Sciatic nerve (tissue), 2 donors: ENCODE measurements at regions not wholly inside any gene's neighbourhood (a gene's known extent, or its start where the extent isn't known, plus 50 kb on each side); places are given as distances from the start of the nearest gene placed in this dataset.
"Not testable (repeated sequence)": the region's sequence is repeated elsewhere in the genome, so short reads cannot be mapped to it uniquely, and the experiment has no call there.

Experiments used
- ATAC-seq: fragments of 200-7000 bp; cut with Tn5 transposase; one replicate; pipeline ENCODE4 v1.9.1; 2020; ENCODE audit warnings: mild to moderate bottlenecking, moderate library complexity
- DNase-seq: peaks from one replicate; pipeline ENCODE4 v3.0.0-alpha.2; 2020; ENCODE audit warnings: low spot score
- intact Hi-C: fragments of 100-400 bp; cut with DNase I; formaldehyde crosslinking; loops from one replicate; pipeline ENCODE4 v1.14.2; 2022
- donor health status: DM: no; HTN: no; CAD: no.
- donor health status: DM: no; HTN: no; CAD: no.

DNA sequence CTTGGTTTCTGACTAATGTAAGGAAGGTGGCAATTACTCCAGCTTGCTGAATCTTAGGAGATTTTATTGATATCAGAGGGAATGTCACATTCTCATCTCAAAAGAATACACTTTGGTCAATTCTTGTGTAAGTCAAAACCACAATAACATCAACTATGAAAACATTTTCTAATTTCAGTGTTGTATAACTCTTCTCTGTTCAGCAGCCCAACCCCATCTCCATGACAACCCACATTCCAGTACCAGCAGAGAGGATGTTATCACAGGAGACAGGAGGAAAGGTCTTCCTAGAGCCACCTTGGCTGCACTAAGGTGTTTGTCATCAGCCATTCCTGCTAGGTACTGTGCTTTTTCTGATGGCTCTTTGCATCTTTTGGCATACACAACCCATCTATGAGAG is 529.1 kb upstream of the BRINP1 start:
- no peak for DNase-seq
- intact Hi-C loops = no loop called here

DNA sequence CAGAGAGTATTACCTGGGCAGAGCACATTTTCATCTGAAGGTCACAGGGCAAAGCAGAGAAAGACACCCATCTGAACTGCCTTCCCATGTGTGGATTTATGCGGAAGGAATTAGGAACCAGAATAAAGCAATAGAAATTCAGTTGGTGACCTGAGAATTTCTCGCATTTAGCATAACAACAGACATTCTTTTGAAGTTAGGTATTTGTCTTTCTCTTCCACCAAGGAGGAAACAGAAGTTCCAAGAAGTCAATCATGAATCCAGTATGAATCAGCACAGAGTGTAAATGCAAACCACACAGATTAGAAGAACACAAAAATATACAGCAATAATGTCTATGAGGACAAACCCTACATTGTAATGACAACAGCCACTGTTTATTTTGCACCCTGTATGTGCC is 515.2 kb upstream of the BRINP1 start:
- intact Hi-C loops = no loop called here
- DNase-seq (no peak), ATAC-seq (no peak)

More for the DNA sequence above, 529.1 kb upstream of the BRINP1 start:
- no peak for ATAC-seq

DNA sequence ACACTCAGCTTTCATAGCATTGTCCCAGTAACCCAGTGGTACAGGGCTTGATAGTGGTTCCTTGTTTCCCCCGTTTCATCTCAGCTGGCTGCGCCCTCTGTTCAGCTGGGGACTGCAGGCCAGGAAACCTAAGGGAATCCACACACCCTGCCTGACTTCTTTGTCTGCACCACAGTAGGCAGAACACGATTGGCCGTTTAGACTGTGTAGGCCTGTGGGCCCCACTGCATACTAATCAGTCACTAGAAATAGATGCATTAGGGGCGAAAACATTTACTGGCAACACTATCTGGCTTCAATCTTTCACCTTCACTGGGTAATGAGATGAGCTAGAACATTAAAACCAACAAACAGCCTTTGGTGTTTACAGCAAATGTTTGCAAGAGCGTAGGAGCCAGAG is 512.7 kb upstream of the BRINP1 start:
- intact Hi-C loops = no loop called here
- DNase-seq (no peak), ATAC-seq (no peak)

DNA sequence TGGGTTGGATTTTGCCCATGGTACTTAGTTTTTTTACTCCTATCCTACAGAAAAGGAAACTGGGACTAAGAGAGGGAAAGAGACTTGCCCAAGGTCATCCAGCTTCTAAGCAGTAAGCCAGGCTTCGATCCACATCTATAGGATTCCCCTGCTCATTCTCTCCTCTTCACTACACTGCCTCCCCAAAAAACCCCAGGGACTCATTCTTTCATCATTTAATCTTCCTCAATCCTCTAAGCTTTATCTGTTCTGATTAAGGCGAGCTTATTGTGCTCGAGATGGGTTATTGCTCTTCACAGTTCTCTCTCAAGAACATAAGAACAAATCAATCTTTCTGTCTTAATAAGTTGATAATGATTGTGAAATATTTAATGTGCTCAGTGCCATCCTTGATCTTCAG is 511.1 kb upstream of the BRINP1 start:
- ATAC-seq (no peak), DNase-seq (no peak)
- intact Hi-C loops = no loop called here

DNA sequence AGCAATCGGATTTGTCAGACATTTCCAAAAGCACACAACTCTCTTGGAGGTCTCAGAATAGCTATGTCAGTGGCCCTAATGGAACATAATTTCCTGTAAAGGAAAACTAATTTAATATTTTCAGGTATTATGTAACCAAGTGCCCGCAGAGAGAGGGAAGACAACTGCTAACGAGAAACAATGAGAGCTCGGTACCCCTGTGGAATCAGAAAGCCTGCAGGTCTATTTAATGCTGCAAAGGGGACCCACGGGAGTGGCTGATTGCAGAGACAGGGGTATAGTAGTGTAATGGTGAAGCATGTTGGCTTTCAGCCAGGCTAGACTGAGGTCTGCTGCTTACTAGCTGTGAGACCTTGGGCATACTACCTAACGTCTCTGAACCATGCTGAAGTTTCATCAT is 508.1 kb upstream of the BRINP1 start:
- intact Hi-C loops = no loop called here
- DNase-seq (no peak), ATAC-seq (no peak)

DNA sequence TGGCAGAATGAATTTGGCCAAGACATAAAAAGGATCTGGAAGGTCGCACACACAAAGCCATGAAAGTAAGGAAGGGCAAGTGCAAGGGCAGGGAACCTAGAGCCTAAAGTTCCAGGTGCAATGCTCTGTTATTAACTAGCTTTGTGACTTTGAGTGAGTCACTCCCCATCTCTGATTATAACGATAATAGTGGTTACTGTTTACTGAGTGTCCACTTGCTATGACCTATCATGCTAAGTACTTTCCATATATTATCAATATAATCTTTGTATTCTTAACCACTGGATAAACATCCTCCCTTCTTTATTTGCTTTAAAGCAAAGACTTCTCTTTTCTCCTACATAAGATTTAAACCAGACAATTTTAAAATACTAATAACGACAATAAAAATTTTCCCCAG is 504.6 kb upstream of the BRINP1 start:
- intact Hi-C loops = no loop called here
- ATAC-seq = no peak
- DNase-seq = no peak

DNA sequence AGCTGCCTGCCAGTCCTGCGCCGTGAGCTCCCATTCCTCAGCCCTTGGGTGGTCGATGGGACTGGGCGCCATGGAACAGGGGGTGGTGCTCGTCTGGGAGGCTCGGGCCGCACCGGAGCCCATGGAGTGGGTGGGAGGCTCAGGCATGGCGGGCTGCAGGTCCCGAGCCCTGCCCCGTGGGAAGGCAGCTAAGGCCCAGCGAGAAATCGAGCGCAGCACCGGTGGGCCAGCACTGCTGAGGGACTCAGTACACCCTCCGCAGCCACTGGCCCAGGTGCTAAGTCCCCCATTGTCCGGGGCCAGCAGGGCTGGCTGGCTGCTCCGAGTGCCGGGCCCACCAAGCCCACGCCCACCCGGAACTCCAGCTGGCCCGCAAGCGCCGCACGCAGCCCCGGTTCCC is 501.0 kb upstream of the BRINP1 start:
- DNase-seq, ATAC-seq, intact Hi-C loops: not testable (repeated sequence)

DNA sequence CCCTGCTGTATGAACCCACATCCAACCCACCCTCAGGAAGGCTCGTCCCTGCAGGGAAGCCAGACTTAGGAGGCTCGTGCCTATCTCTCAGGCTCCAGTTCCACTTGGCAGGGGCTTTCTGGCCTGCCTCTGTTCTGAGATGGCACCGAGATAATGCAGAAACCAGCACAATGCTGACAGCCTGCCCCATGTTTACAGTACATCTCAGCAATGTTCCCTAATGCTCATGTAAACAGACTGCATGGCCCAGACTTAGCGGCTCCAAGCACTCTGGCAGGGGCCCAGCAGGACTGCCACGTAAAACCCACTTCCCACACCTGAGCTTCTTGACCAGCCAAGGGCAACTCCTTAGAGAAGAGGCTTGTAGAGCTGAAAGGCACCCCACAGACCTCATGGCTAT is 499.5 kb upstream of the BRINP1 start:
- intact Hi-C loops = no loop called here

DNA sequence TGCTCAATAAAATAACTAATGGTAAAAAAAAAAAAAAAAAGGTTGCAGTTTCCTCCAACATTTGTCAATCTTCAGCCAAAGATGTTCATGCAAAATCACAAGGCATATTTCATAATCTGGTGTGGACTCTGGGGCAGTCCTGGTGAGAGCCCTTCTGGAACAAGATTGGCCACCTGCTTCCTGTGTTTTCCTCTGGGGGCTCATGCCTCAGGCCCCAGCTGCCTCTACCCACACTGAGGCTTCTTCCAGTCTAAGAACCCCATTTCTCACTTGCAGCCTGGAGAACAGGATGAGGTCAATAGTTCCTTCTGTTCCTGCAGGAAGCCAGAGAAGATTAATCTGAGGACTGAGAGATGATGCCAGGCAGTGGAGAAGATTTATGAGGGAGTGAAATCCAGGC is 492.6 kb upstream of the BRINP1 start:
- intact Hi-C loops = no loop called here
- no peak for DNase-seq
- peak; percentile 74 for ATAC-seq

More for the DNA sequence above, 499.5 kb upstream of the BRINP1 start:
- DNase-seq = no peak
- no peak for ATAC-seq

DNA sequence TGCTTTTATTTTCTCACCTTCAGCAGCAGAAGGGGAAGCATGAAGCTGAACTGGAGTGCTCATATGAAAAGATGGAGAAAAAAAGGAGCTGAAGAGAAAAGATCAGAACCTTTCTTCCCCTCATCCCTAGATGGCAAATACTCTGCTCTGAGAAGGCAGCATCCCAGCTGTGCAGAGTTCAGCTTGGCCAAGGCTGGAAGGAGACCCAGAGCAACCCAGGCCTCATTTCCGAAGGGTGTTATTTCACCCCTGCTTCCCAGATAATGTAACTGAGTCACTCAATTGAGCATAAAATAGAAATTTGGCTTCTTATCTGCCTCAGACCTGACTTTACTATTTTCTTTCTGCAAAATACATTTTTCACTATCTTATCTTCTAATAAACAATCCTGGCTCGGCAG is 489.9 kb upstream of the BRINP1 start:
- intact Hi-C loops = loop anchor here (10.0 kb wide), 1 partner anchor 1094 kb away; no protein-coding TSS in a partner anchor
- DNase-seq (no peak), ATAC-seq (no peak)

DNA sequence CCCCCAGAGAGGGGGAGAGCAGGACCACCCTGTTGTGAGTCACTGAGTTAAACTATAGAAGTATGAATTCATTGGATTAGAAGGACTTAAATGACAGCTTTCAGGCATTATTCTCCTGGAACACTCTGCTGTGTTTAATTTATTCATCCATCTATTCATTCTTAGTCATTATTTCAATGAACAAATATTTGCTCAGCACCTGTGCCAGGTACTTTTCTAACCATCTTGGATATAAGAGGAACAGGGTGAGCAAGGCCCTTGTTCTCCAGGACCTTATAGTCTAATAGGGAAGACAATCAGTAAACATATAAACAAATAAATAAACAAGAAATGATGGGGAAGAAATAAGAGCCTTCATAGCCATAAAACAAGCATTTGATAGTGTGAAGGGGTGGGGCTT is 483.9 kb upstream of the BRINP1 start:
- intact Hi-C loops = loop anchor here (10.0 kb wide), 1 partner anchor 1088 kb away; no protein-coding TSS in a partner anchor
- ATAC-seq (no peak), DNase-seq (no peak)

DNA sequence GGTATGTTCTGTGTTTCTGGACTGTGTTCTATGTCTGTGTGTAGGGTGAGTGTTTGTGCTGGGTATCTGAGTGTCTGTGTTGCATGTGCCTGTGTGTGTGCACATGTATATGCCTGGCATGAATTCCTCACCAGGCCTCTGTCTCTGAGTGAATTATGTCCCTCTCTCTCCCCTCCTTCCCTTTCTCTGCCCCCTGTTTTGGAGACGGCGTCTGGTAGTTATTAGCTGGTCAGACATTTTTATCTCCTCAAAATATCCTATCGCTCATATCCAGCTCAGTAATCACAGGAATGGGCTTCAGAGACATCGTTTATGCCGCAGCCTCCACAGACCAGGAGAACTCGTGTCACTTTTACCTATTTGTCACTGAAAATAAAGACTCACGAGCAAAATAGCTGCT is 483.2 kb upstream of the BRINP1 start:
- DNase-seq (no peak), ATAC-seq (no peak)
- intact Hi-C loops = loop anchor here (10.0 kb wide), 1 partner anchor 1088 kb away; no protein-coding TSS in a partner anchor

DNA sequence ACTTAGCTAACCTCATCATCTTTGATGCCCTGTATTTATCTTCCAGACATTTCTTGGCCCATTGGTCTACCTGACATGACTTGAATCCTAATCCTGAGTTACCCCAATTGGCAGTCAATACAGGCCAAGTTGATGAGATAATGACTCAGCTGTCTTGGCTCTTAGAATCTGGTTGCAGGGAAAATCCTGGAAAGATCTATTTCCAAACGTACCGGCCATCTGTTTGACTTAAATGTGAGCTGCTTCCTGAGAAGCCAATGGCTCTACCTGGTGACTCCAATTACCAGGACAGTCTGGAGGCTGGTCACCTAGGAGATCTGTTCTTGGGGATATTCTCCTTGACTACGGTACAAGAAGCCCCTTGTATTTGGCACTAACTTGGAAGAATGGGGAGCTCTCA is 475.2 kb upstream of the BRINP1 start:
- intact Hi-C loops = no loop called here
- ATAC-seq (no peak), DNase-seq (no peak)

DNA sequence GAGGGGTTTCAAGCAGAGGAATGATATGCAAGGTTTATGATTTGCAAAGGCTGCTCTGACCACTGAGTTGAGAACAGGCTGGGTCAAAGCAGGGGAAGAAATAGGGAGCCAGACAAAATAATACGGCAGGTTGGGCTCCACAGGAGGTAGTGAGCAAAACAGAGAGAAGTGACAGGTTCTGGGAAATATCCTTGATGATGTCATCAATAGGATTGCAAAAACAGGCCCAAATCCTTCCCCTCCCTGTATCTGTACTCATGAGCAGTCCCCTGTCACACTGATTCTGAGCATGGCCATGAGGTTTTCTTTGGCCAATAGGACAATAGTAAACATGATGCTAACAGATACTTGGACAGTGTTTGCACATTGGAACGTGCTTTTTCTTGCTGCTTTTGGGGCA is 471.8 kb upstream of the BRINP1 start:
- intact Hi-C loops = no loop called here
- ATAC-seq = no peak
- no peak for DNase-seq

DNA sequence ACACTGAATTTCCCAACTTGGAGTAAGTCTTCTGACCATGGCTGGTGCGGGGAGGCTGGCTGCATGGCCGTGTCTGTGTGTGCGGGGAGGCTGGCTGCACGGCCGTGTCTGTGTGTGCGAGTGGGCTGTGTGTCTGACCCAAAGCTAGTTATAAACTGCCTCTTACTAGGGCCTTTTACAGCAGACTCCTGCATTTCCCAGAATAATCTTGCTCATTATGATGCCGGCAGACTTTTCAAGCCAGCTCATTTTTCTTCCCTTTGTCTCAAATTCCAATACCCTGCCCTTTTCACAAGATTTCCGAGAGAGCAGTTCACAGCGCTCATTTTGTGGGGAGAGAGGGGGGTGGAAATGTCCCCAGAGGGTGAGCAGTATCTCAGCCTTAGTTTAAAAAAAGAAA is 470.7 kb upstream of the BRINP1 start:
- intact Hi-C loops = no loop called here
- ATAC-seq (no peak), DNase-seq (no peak)

DNA sequence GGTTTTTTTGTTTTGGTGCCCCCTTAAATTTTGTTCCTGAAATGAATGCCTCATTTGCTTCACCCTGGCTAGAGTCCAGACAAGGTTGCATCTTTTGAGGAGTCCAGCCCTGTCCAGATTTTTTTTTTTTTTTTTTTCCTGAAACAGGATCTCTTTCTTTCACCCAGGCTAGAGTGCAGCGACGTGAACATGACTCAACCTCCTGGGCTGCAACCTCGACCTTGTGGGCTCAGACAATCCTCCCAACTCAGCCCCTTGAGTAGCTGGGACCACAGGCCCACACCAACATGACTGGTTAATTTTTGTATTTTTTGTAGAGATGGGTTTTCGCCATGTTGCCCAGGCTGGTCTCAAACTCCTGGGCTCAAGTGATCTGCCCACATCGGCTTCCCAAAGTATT is 469.0 kb upstream of the BRINP1 start:
- no peak for DNase-seq
- intact Hi-C loops = no loop called here
- no peak for ATAC-seq

DNA sequence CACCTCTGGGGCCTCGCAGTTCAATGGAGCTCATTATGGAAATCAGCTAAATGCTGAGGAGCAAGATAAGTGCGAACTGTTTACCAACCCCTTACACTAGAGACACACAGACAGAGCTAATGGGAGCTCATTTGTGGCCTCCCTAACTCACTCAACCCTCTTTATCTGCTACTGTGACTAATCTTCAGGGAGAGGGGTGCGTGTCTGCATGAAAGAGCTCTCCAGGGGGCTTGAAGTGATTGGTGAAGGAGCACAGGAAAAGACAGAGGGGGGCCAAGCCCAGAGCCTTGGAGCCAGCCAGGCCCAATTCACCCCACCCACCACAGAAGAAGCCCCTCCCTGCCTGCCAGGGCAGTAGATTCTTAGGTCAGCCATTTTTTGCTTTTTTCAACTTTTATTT is 466.8 kb upstream of the BRINP1 start:
- intact Hi-C loops = no loop called here
- no peak for DNase-seq
- no peak for ATAC-seq

DNA sequence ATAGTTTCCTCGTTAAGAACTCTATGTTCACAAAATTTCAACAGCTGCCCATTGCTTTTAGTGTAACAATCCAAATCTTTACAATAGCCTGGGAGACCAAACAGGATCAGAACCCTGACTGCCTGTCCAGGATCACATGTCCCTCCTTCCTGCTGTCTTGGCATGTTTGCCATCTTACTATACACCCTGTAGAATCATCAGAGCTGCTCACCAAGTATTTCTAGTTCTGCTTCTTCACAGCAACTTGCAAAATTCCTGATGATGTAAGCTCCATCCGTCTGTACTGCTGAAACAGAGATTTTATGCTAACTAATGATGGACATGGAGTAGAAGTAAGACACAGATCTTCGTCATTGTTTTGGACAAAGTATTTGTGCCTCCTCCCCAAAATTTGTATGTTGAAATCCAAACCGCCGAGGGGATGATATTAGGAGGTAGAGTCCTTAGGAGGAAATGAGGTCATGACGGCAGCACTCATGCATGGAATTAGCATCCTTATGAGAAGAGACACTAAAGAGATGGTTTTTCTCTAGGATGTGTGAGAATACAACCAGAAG is 464.9 kb upstream of the BRINP1 start:
- no peak for DNase-seq
- no peak for ATAC-seq
- intact Hi-C loops = no loop called here

DNA sequence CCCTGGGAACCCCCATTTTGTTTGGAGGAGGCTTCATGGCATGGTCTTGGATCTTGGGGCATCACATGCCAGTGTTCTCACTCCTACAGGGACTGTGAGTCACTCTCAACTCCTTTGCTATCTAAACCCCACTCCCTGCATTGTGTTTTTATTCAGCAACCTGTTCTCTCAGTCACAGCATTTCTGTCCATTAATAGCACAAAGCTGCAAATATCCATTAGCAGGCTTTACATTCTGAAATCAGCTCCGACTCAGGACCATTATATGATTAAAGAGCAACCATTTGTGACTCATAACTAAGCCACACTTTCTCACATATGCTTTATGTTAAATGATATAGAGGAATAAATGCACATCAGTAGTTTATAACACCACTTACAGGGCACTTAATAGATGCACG is 462.1 kb upstream of the BRINP1 start:
- ATAC-seq (no peak), DNase-seq (no peak)
- intact Hi-C loops = no loop called here

DNA sequence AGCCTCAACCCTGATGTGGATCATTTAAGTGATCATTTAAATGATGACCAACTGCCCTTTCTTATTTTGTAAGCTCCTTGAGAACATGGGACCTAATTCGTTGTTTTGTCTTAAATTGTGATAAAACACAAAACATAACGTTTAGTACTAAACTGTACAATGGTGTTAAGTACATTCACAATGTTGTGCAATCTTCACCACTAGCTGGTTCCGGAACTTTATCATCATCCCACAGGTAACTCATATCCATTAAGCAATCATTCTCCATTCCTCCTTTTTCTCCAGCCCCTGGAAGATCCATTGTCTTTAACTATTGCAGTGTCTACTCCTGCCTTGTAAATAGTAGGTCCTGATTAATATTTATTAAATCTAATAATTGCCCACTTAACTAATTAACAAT is 460.5 kb upstream of the BRINP1 start:
- DNase-seq = no peak
- intact Hi-C loops = no loop called here
- ATAC-seq = no peak

DNA sequence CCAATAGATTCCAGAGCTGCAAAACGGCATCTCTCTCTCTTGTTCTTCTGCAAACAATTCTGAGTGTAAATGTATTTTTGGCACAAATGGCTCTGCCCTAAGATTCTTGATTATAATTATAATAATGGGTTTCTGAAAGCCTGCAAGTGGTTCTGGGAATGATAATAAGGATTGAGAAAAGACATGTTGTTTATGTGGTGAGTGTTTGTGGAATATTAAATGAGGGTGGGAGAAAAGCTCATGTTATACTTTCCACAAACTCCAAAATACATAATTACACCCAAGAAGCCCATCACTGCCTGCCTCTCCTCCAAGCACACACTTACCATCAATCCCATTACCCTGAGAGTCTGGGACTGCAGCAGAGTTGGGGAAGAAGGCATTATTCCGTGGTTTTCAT is 460.0 kb upstream of the BRINP1 start:
- ATAC-seq = no peak
- DNase-seq = no peak
- intact Hi-C loops = no loop called here

DNA sequence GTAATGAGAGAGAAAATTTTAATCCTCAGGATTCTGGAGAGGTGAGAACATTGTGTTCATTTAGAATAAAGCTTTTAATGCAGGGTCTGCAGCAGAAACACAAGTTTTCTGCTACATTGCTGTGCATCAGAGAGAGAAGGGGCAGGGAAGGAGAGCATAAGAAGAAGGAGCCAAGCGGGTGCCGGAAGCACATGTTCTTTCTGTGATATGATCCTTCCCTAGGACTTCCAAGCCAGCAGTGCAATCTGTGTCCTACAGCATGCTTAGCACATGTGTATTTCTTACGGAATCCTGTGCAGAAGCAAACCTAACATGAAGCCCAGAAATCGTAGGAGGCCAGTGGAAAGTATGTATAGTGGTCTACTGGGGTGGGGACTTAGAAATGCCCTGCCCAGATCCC is 458.3 kb upstream of the BRINP1 start:
- intact Hi-C loops = no loop called here
- ATAC-seq (no peak), DNase-seq (no peak)
